ENCODE measurements at regions not wholly inside any gene's neighbourhood (a gene's known extent, or its start where the extent isn't known, plus 50 kb on each side); places are given as distances from the start of the nearest gene placed in this dataset.

GRCh38 chr6:66478705-66479104 lies 771.7 kb upstream of the EYS start:
- no peaks in the 10 kb centered on the region for H3K36me3 ChIP-seq
- H3K9me3 ChIP-seq = no peaks in the 10 kb centered on the region
- intact Hi-C loops (cut with DNase I) = no loop called here
- FAIRE-seq = no peak
- WGBS, 2 donors = 65 to 88% methylated on average over 6 of the region's 6 CpGs
- no peak for ATAC-seq
- DNase-seq = no peak
- no peaks in the 10 kb centered on the region for H3K4me1 ChIP-seq
- H3K4me3 ChIP-seq = no peak overlapping the region
- H3K27ac ChIP-seq = no peak overlapping the region
- no peak for TF ChIP-seq CTCF (IDR thresholded peaks at IDR 0.05)
- H3K27me3 ChIP-seq = no peaks in the 10 kb centered on the region

GRCh38 chr6:66435321-66435720 lies 728.3 kb upstream of the EYS start:
- intact Hi-C loops (cut with DNase I) = no loop called here
- Histone ChIP-seq H3K4me3 (no peak overlapping the region), H3K27me3 (no peaks in the 10 kb centered on the region), H3K36me3 (no peaks in the 10 kb centered on the region), H3K9me3 (no peaks in the 10 kb centered on the region), H3K27ac (no peak overlapping the region), H3K4me1 (no peaks in the 10 kb centered on the region)
- 58 to 68% methylated on average over 5 of the region's 5 CpGs for WGBS, 2 donors
- ATAC-seq (no peak), FAIRE-seq (no peak), DNase-seq (no peak)
- no peak for TF ChIP-seq CTCF (IDR thresholded peaks at IDR 0.05)

- no peaks in the 10 kb centered on the region for H3K36me3 ChIP-seq
- WGBS, 2 donors = 34 to 45% methylated on average over 2 of the region's 2 CpGs
- no peaks in the 10 kb centered on the region for H3K4me1 ChIP-seq
- H3K27ac ChIP-seq = no peak overlapping the region
- H3K27me3 ChIP-seq = no peaks in the 10 kb centered on the region
- no peak for FAIRE-seq
- no peak for TF ChIP-seq CTCF (IDR thresholded peaks at IDR 0.05)
- H3K9me3 ChIP-seq = no peaks in the 10 kb centered on the region
- no peak for ATAC-seq
- intact Hi-C loops (cut with DNase I) = no loop called here
- DNase-seq = no peak
- H3K4me3 ChIP-seq = no peak overlapping the region
Measured at GRCh38 chr6:66429210-66429609, 722.2 kb upstream of the EYS start.

- Histone ChIP-seq H3K27ac (no peak overlapping the region), H3K9me3 (no peaks in the 10 kb centered on the region), H3K4me3 (no peak overlapping the region), H3K27me3 (no peaks in the 10 kb centered on the region), H3K4me1 (no peaks in the 10 kb centered on the region), H3K36me3 (no peaks in the 10 kb centered on the region)
- TF ChIP-seq CTCF (IDR thresholded peaks at IDR 0.05) = no peak
- FAIRE-seq (no peak), ATAC-seq (no peak), DNase-seq (no peak)
- intact Hi-C loops (cut with DNase I) = no loop called here
Measured at GRCh38 chr6:66423047-66423446, 716.0 kb upstream of the EYS start.

- Histone ChIP-seq H3K27me3 (no peaks in the 10 kb centered on the region), H3K4me3 (no peak overlapping the region), H3K9me3 (no peaks in the 10 kb centered on the region), H3K4me1 (no peaks in the 10 kb centered on the region), H3K27ac (no peak overlapping the region), H3K36me3 (no peaks in the 10 kb centered on the region)
- no peak for TF ChIP-seq CTCF (IDR thresholded peaks at IDR 0.05)
- FAIRE-seq (no peak), DNase-seq (no peak), ATAC-seq (no peak)
- intact Hi-C loops (cut with DNase I) = no loop called here
- 27% methylated on average over 3 of the region's 3 CpGs for WGBS, 2 donors
Measured at GRCh38 chr6:66421570-66421969, 714.5 kb upstream of the EYS start.

Data from pancreas (tissue), 10 donors.